Neural cell (in vitro differentiated cells): ENCODE measurements at regions not wholly inside any gene's neighbourhood (a gene's known extent, or its start where the extent isn't known, plus 50 kb on each side); places are given as distances from the start of the nearest gene placed in this dataset.

Experiments
- H2AFZ ChIP-seq: fragments of 200-600, 300-800 bp; sonication (generic), shearing (Covaris generic); 2 replicates; pipeline ENCODE4 v1.6.0; 2014; ENCODE audit warnings: low read depth, mild to moderate bottlenecking, antibody characterized with exemption, low read length, moderate library complexity
- H3F3A ChIP-seq: fragments of 200-600 bp; shearing (Covaris generic); 2 replicates; pipeline ENCODE4 v1.6.1; 2016; ENCODE audit warnings: mild to moderate bottlenecking, moderate library complexity, mixed read lengths, antibody characterized with exemption, low read length; ENCODE audit not compliant: insufficient read depth, poor library complexity, severe bottlenecking
- H3K27ac ChIP-seq: fragments of 200-600, 300-800 bp; sonication (generic), shearing (Covaris generic); 2 replicates; pipeline ENCODE4 v1.5.1; 2014; ENCODE audit warnings: mild to moderate bottlenecking, low read length, moderate library complexity
- H3K27me3 ChIP-seq: fragments of 300-800, 200-600 bp; sonication (generic), shearing (Covaris generic); 2 replicates; pipeline ENCODE4 v1.6.0; 2014; ENCODE audit warnings: mild to moderate bottlenecking, low read depth, low read length, moderate library complexity; ENCODE audit not compliant: insufficient read depth
- H3K36me3 ChIP-seq: fragments of 300-800, 200-600 bp; sonication (generic), shearing (Covaris generic); 2 replicates; pipeline ENCODE4 v1.5.1; 2014; ENCODE audit warnings: mild to moderate bottlenecking, antibody characterized with exemption, low read length, moderate library complexity; ENCODE audit not compliant: insufficient read depth
- H3K4me2 ChIP-seq: fragments of 300-800, 200-600 bp; sonication (generic), shearing (Covaris generic); 2 replicates; pipeline ENCODE4 v1.6.0; 2014; ENCODE audit warnings: mild to moderate bottlenecking, low read length
- H3K4me3 ChIP-seq: fragments of 300-800, 200-600 bp; sonication (generic), shearing (Covaris generic); 2 replicates; pipeline ENCODE4 v1.5.1; 2014; ENCODE audit warnings: mild to moderate bottlenecking, low read length, moderate library complexity
- H3K79me2 ChIP-seq: fragments of 200-600 bp; shearing (Covaris generic); replicated peaks from 2 replicates; pipeline ENCODE4 v1.6.0; 2014; ENCODE audit warnings: mild to moderate bottlenecking, low read length, moderate library complexity; ENCODE audit not compliant: insufficient read depth
- H3K9ac ChIP-seq: fragments of 300-800, 200-600 bp; sonication (generic), shearing (Covaris generic); 2 replicates; pipeline ENCODE4 v1.6.1; 2016; ENCODE audit warnings: mild to moderate bottlenecking, low read length, mixed read lengths
- H3K9me2 ChIP-seq: fragments of 200-600 bp; shearing (Covaris generic); 2 replicates; pipeline ENCODE4 v1.6.1; 2016; ENCODE audit warnings: mild to moderate bottlenecking, low read length, mixed read lengths; ENCODE audit not compliant: insufficient read depth
- H3K9me3 ChIP-seq: fragments of 200-600, 300-800 bp; sonication (generic), shearing (Covaris generic); 2 replicates; pipeline ENCODE4 v1.6.1; 2016; ENCODE audit warnings: mild to moderate bottlenecking, mixed run types, low read length, moderate library complexity, mixed read lengths
- H4K20me1 ChIP-seq: fragments of 200-600 bp; shearing (Covaris generic); 2 replicates; pipeline ENCODE4 v1.6.1; 2016; ENCODE audit warnings: mild to moderate bottlenecking, mixed run types; ENCODE audit not compliant: insufficient read depth
- EP300 ChIP-seq: fragments of 450-650 bp; conservative IDR thresholded peaks from 2 replicates; pipeline ENCODE4 v1.6.1; 2014; ENCODE audit warnings: antibody characterized with exemption, mild to moderate bottlenecking, moderate library complexity; ENCODE audit not compliant: poor library complexity, severe bottlenecking
- EZH2 ChIP-seq: fragments of 200-600, 300-800 bp; shearing (Covaris generic), sonication (generic); IDR thresholded peaks from 2 replicates; pipeline ENCODE4 v1.6.1; 2014; ENCODE audit warnings: antibody characterized with exemption, low read length, borderline replicate concordance, mild to moderate bottlenecking; ENCODE audit not compliant: insufficient read depth, poor library complexity, severe bottlenecking
- MXI1 ChIP-seq: fragments of 450-650 bp; conservative IDR thresholded peaks from 2 replicates; pipeline ENCODE4 v1.6.1; 2014; ENCODE audit warnings: antibody characterized with exemption, mild to moderate bottlenecking; ENCODE audit not compliant: poor library complexity, severe bottlenecking
- POLR2AphosphoS5 ChIP-seq: IDR thresholded peaks from 2 replicates; pipeline ENCODE4 v1.6.1; 2012
- RAD21 ChIP-seq: fragments of 450-650 bp; conservative IDR thresholded peaks from 2 replicates; pipeline ENCODE4 v1.6.1; 2014; ENCODE audit warnings: antibody characterized with exemption, mild to moderate bottlenecking, moderate library complexity
- SMC3 ChIP-seq: fragments of 450-650 bp; conservative IDR thresholded peaks from 2 replicates; pipeline ENCODE4 v1.6.1; 2014; ENCODE audit warnings: antibody characterized with exemption, mild to moderate bottlenecking, moderate library complexity; ENCODE audit not compliant: poor library complexity
- TAF1 ChIP-seq: IDR thresholded peaks from 2 replicates; pipeline ENCODE4 v1.6.1; 2012; ENCODE audit warnings: low read depth
- TF ChIP-seq, protein P1 (sequence below): IDR thresholded peaks from 2 replicates; pipeline ENCODE4 v1.6.1; 2012; ENCODE audit warnings: borderline replicate concordance
- TF ChIP-seq, protein P2 (sequence below): fragments of 450-650 bp; IDR thresholded peaks from 2 replicates; pipeline ENCODE4 v1.5.1; 2014; ENCODE audit warnings: antibody characterized with exemption, mild to moderate bottlenecking, moderate library complexity; ENCODE audit not compliant: poor library complexity, severe bottlenecking

DNA sequence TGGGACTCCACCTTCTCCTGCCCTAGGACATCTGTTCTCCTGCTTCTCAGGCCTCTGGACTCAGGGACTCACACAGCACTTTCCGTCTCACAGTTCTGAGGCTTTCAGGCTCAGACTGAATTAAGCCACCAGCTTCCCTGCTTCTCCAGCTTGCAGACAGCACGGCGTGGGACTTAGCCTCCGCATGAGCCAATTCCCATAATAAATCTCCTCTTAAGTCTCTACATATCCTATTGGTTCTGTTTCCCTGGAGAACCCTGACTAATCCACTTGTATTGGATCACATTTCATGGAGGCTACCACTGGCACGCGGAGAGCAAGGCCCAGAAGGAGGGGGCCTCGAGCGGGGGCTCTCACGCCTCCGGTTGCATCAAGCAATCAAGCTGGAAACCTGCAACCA lies 1313.6 kb downstream of the TBC1D22A start:
- Histone ChIP-seq H3K36me3 (no peaks in the 10 kb centered on the region), H3K9me2 (no peaks in the 10 kb centered on the region), H3K79me2 (no peaks in the 10 kb centered on the region), H3K4me3 (no peak overlapping the region), H3F3A (no peaks in the 10 kb centered on the region), H3K9ac (no peak overlapping the region), H3K4me2 (no peak overlapping the region), H2AFZ (no peak overlapping the region), H3K27ac (no peak overlapping the region), H3K27me3 (no peaks in the 10 kb centered on the region), H3K9me3 (no peaks in the 10 kb centered on the region), H4K20me1 (no peaks in the 10 kb centered on the region)
- no peak for TF ChIP-seq MXI1
- no peak for TF ChIP-seq RAD21
- TF ChIP-seq TAF1 = no peak
- TF ChIP-seq, protein P1, sequence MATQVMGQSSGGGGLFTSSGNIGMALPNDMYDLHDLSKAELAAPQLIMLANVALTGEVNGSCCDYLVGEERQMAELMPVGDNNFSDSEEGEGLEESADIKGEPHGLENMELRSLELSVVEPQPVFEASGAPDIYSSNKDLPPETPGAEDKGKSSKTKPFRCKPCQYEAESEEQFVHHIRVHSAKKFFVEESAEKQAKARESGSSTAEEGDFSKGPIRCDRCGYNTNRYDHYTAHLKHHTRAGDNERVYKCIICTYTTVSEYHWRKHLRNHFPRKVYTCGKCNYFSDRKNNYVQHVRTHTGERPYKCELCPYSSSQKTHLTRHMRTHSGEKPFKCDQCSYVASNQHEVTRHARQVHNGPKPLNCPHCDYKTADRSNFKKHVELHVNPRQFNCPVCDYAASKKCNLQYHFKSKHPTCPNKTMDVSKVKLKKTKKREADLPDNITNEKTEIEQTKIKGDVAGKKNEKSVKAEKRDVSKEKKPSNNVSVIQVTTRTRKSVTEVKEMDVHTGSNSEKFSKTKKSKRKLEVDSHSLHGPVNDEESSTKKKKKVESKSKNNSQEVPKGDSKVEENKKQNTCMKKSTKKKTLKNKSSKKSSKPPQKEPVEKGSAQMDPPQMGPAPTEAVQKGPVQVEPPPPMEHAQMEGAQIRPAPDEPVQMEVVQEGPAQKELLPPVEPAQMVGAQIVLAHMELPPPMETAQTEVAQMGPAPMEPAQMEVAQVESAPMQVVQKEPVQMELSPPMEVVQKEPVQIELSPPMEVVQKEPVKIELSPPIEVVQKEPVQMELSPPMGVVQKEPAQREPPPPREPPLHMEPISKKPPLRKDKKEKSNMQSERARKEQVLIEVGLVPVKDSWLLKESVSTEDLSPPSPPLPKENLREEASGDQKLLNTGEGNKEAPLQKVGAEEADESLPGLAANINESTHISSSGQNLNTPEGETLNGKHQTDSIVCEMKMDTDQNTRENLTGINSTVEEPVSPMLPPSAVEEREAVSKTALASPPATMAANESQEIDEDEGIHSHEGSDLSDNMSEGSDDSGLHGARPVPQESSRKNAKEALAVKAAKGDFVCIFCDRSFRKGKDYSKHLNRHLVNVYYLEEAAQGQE = no peak
- no peak for TF ChIP-seq EZH2
- no peak for TF ChIP-seq POLR2AphosphoS5
- TF ChIP-seq, protein P2, sequence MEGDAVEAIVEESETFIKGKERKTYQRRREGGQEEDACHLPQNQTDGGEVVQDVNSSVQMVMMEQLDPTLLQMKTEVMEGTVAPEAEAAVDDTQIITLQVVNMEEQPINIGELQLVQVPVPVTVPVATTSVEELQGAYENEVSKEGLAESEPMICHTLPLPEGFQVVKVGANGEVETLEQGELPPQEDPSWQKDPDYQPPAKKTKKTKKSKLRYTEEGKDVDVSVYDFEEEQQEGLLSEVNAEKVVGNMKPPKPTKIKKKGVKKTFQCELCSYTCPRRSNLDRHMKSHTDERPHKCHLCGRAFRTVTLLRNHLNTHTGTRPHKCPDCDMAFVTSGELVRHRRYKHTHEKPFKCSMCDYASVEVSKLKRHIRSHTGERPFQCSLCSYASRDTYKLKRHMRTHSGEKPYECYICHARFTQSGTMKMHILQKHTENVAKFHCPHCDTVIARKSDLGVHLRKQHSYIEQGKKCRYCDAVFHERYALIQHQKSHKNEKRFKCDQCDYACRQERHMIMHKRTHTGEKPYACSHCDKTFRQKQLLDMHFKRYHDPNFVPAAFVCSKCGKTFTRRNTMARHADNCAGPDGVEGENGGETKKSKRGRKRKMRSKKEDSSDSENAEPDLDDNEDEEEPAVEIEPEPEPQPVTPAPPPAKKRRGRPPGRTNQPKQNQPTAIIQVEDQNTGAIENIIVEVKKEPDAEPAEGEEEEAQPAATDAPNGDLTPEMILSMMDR = no peak
- TF ChIP-seq EP300 = no peak
- no peak for TF ChIP-seq SMC3

- no peak overlapping the region for H3K4me2 ChIP-seq
- H3K9me2 ChIP-seq = no peaks in the 10 kb centered on the region
- H3K36me3 ChIP-seq = no peaks in the 10 kb centered on the region
- no peaks in the 10 kb centered on the region for H3K27me3 ChIP-seq
- TF ChIP-seq RAD21 = no peak
- no peaks in the 10 kb centered on the region for H4K20me1 ChIP-seq
- H3K4me3 ChIP-seq = no peak overlapping the region
- H3K9ac ChIP-seq = no peak overlapping the region
- no peaks in the 10 kb centered on the region for H3K9me3 ChIP-seq
- no peaks in the 10 kb centered on the region for H3F3A ChIP-seq
- H3K27ac ChIP-seq = no peak overlapping the region
- no peaks in the 10 kb centered on the region for H3K79me2 ChIP-seq
- no peak overlapping the region for H2AFZ ChIP-seq
These were observed 1313.2 kb downstream of the TBC1D22A start for GRCh38 chr22:48075604-48076003.

- H3K27me3 ChIP-seq = no peaks in the 10 kb centered on the region
- no peaks in the 10 kb centered on the region for H3F3A ChIP-seq
- no peak overlapping the region for H3K9ac ChIP-seq
- no peaks in the 10 kb centered on the region for H3K9me2 ChIP-seq
- TF ChIP-seq EZH2 (no peak), MXI1 (no peak), RAD21 (no peak), TAF1 (no peak), POLR2AphosphoS5 (no peak), EP300 (no peak), SMC3 (no peak)
- TF ChIP-seq, protein P2 = no peak
- TF ChIP-seq, protein P1 = no peak
- no peaks in the 10 kb centered on the region for H3K79me2 ChIP-seq
- no peak overlapping the region for H2AFZ ChIP-seq
- no peaks in the 10 kb centered on the region for H3K9me3 ChIP-seq
- no peak overlapping the region for H3K4me3 ChIP-seq
- no peaks in the 10 kb centered on the region for H4K20me1 ChIP-seq
- no peaks in the 10 kb centered on the region for H3K36me3 ChIP-seq
- no peak overlapping the region for H3K4me2 ChIP-seq
- H3K27ac ChIP-seq = no peak overlapping the region
These were observed 1310.3 kb downstream of the TBC1D22A start for GRCh38 chr22:48072777-48073176.
